Astrocyte (in vitro differentiated cells and primary cell): ENCODE measurements at regions not wholly inside any gene's neighbourhood (a gene's known extent, or its start where the extent isn't known, plus 50 kb on each side); places are given as distances from the start of the nearest gene placed in this dataset.
A peak's percentile ranks its signal among the peaks of the same experiment; 100 is the strongest.

Source experiments
- DNase-seq: peaks from one replicate; pipeline ENCODE4 v3.0.0-alpha.2; 2010; ENCODE audit warnings: low read depth
- FAIRE-seq: peaks from 2 replicates; lab custom pipeline; 2011; peaks lifted over from hg19 to GRCh38; lab: Jason Lieb, UNC
- H2AFZ ChIP-seq: 2 replicates; pipeline ENCODE4 v1.6.0; 2012; ENCODE audit warnings: low read depth, low read length, inconsistent platforms
- H3K27ac ChIP-seq: 2 replicates; pipeline ENCODE4 v1.5.1; 2011; ENCODE audit warnings: low read depth, low read length, inconsistent platforms
- H3K27me3 ChIP-seq: 2 replicates; pipeline ENCODE4 v1.6.0; 2011; ENCODE audit warnings: low read length, inconsistent platforms; ENCODE audit not compliant: insufficient read depth
- H3K36me3 ChIP-seq: 2 replicates; pipeline ENCODE4 v1.5.1; 2011; ENCODE audit warnings: low read length, inconsistent platforms; ENCODE audit not compliant: insufficient read depth
- H3K4me1 ChIP-seq: 2 replicates; pipeline ENCODE4 v1.5.1; 2011; ENCODE audit warnings: low read length, inconsistent platforms; ENCODE audit not compliant: insufficient read depth
- H3K4me2 ChIP-seq: 2 replicates; pipeline ENCODE4 v1.6.0; 2012; ENCODE audit warnings: low read length, inconsistent platforms
- H3K4me3 ChIP-seq: 2 replicates; pipeline ENCODE4 v1.5.1; 2011; ENCODE audit warnings: low read depth, mild to moderate bottlenecking, low read length, inconsistent platforms; ENCODE audit not compliant: insufficient read depth
- H3K79me2 ChIP-seq: 2 replicates; pipeline ENCODE4 v1.6.0; 2012; ENCODE audit warnings: mild to moderate bottlenecking, low read length, inconsistent platforms; ENCODE audit not compliant: insufficient read depth
- H3K9ac ChIP-seq: 2 replicates; pipeline ENCODE4 v1.6.0; 2012; ENCODE audit warnings: mild to moderate bottlenecking, low read length, inconsistent platforms
- H3K9me3 ChIP-seq: 2 replicates; pipeline ENCODE4 v1.5.1; 2012; ENCODE audit warnings: low read depth, mild to moderate bottlenecking, low read length, inconsistent platforms; ENCODE audit not compliant: insufficient read depth
- H4K20me1 ChIP-seq: 2 replicates; pipeline ENCODE4 v1.6.0; 2012; ENCODE audit warnings: low read length, inconsistent platforms; ENCODE audit not compliant: insufficient read depth
- H3K27ac Mint-ChIP-seq: one replicate; pipeline ENCODE4 v1.8.0; 2021; ENCODE audit warnings: mild to moderate bottlenecking, mixed read lengths; ENCODE audit not compliant: unreplicated experiment
- H3K27me3 Mint-ChIP-seq: one replicate; pipeline ENCODE4 v1.8.0; 2021; ENCODE audit warnings: low read depth, mixed read lengths; ENCODE audit not compliant: unreplicated experiment
- H3K36me3 Mint-ChIP-seq: one replicate; pipeline ENCODE4 v1.8.0; 2021; ENCODE audit warnings: low read depth, mixed read lengths; ENCODE audit not compliant: unreplicated experiment
- H3K4me1 Mint-ChIP-seq: one replicate; pipeline ENCODE4 v1.8.0; 2021; ENCODE audit warnings: low read depth, mixed read lengths; ENCODE audit not compliant: unreplicated experiment
- H3K4me3 Mint-ChIP-seq: one replicate; pipeline ENCODE4 v1.8.0; 2021; ENCODE audit warnings: mild to moderate bottlenecking, moderate library complexity, mixed read lengths; ENCODE audit not compliant: unreplicated experiment
- H3K9me3 Mint-ChIP-seq: one replicate; pipeline ENCODE4 v1.8.0; 2021; ENCODE audit warnings: mild to moderate bottlenecking, mixed read lengths; ENCODE audit not compliant: unreplicated experiment
- CTCF ChIP-seq: IDR thresholded peaks from 2 replicates; pipeline ENCODE4 v1.5.1; 2011; ENCODE audit warnings: low read depth, mild to moderate bottlenecking, inconsistent platforms, low read length, moderate library complexity; ENCODE audit not compliant: insufficient read depth
- EZH2 ChIP-seq: IDR thresholded peaks from 2 replicates; pipeline ENCODE4 v1.6.1; 2012; ENCODE audit warnings: mild to moderate bottlenecking, low read length, inconsistent platforms; ENCODE audit not compliant: insufficient read depth

- FAIRE-seq, result no peak
- no peak for TF ChIP-seq EZH2
- TF ChIP-seq CTCF, result no peak
- H3K4me2 ChIP-seq, result no peak overlapping the region
- Mint-ChIP-seq H3K9me3 (no peaks in the 10 kb centered on the region), H3K27me3 (no peaks in the 10 kb centered on the region), H3K36me3 (peaks cover 2% of the 10 kb centered on the region), H3K4me3 (no peak overlapping the region), H3K27ac (no peak overlapping the region), H3K4me1 (peaks cover 3% of the 10 kb centered on the region)
- no peaks in the 10 kb centered on the region for H3K4me1 ChIP-seq
- H3K9ac ChIP-seq, result no peak overlapping the region
- H3K27me3 ChIP-seq, result no peaks in the 10 kb centered on the region
- H3K36me3 ChIP-seq, result no peaks in the 10 kb centered on the region
- H4K20me1 ChIP-seq, result no peaks in the 10 kb centered on the region
- H3K4me3 ChIP-seq, result no peak overlapping the region
- H3K9me3 ChIP-seq, result no peaks in the 10 kb centered on the region
- no peak overlapping the region for H3K27ac ChIP-seq
- DNase-seq, result no peak
- H3K79me2 ChIP-seq, result no peaks in the 10 kb centered on the region
- H2AFZ ChIP-seq, result no peak overlapping the region
These were observed 585.3 kb upstream of the BCHE start for GRCh38 chr3:166422556-166422955.

GRCh38 chr3:166420071-166420470 lies 582.8 kb upstream of the BCHE start:
- peaks cover 2% of the 10 kb centered on the region for H3K36me3 Mint-ChIP-seq
- Histone ChIP-seq H3K27me3 (no peaks in the 10 kb centered on the region), H4K20me1 (no peaks in the 10 kb centered on the region), H3K9me3 (no peaks in the 10 kb centered on the region), H3K4me1 (no peaks in the 10 kb centered on the region), H2AFZ (no peak overlapping the region), H3K4me2 (no peak overlapping the region), H3K4me3 (no peak overlapping the region), H3K79me2 (no peaks in the 10 kb centered on the region), H3K36me3 (no peaks in the 10 kb centered on the region), H3K9ac (no peak overlapping the region), H3K27ac (no peak overlapping the region)
- FAIRE-seq, result no peak
- H3K4me3 Mint-ChIP-seq, result no peak overlapping the region
- H3K4me1 Mint-ChIP-seq, result no peaks in the 10 kb centered on the region
- H3K9me3 Mint-ChIP-seq, result no peaks in the 10 kb centered on the region
- no peaks in the 10 kb centered on the region for H3K27me3 Mint-ChIP-seq
- TF ChIP-seq EZH2, result no peak
- TF ChIP-seq CTCF, result no peak
- no peak for DNase-seq
- H3K27ac Mint-ChIP-seq, result no peak overlapping the region

GRCh38 chr3:166405896-166406295 lies 568.7 kb upstream of the BCHE start:
- no peaks in the 10 kb centered on the region for H3K36me3 Mint-ChIP-seq
- no peaks in the 10 kb centered on the region for H3K9me3 Mint-ChIP-seq
- FAIRE-seq, result no peak
- Histone ChIP-seq H3K4me1 (no peaks in the 10 kb centered on the region), H3K27ac (no peak overlapping the region), H3K27me3 (no peaks in the 10 kb centered on the region), H3K9ac (no peak overlapping the region), H3K4me2 (no peak overlapping the region), H3K4me3 (no peak overlapping the region), H2AFZ (no peak overlapping the region), H3K79me2 (no peaks in the 10 kb centered on the region), H4K20me1 (no peaks in the 10 kb centered on the region), H3K36me3 (no peaks in the 10 kb centered on the region), H3K9me3 (no peaks in the 10 kb centered on the region)
- H3K27ac Mint-ChIP-seq, result no peak overlapping the region
- no peak overlapping the region for H3K4me3 Mint-ChIP-seq
- H3K4me1 Mint-ChIP-seq, result peaks cover 14% of the 10 kb centered on the region
- no peak for TF ChIP-seq EZH2
- no peak for TF ChIP-seq CTCF
- no peaks in the 10 kb centered on the region for H3K27me3 Mint-ChIP-seq
- DNase-seq, result peak; percentile 1
